K562 (cell line): ENCODE measurements at regions not wholly inside any gene's neighbourhood (a gene's known extent, or its start where the extent isn't known, plus 50 kb on each side); places are given as distances from the start of the nearest gene placed in this dataset.

ENCODE experiments used
- ATAC-seq: fragments of 200-7000 bp; cut with Tn5 transposase; 3 replicates; pipeline ENCODE4 v1.9.1; 2020; ENCODE audit warnings: moderate library complexity
- BruUV-seq: library from RNA; stranded (reverse); fragments of 400-500 nt; replicated peaks from 2 replicates; lab custom pipeline; 2021; lab: Mats Ljungman, UMichigan
- CTCF ChIA-PET: fragments of 300-600 bp; formaldehyde crosslinking; extraction: SDS; loops from one replicate; lab custom pipeline; 2021; ENCODE audit warnings: low intra/inter-chr PET ratio; lab: Yijun Ruan, JAX
- POLR2A ChIA-PET: fragments of 300-600, 350-650 bp; sonication (Branson Sonifier 250); formaldehyde crosslinking; extraction: SDS; loops from one replicate; lab custom pipeline; 2021; ENCODE audit warnings: antibody characterized with exemption, inconsistent platforms; lab: Yijun Ruan, JAX
- DNase-seq, 4 experiments: peaks; one replicate each; pipeline versions ENCODE4 v3.0.0 to v3.0.0-alpha.2; 2011 to 2018; ENCODE audit warnings: low spot score in 3 of 4, mixed read lengths in 3 of 4; ENCODE audit errors: extremely low read depth in 1 of 4
- FAIRE-seq: peaks from 2 replicates; lab custom pipeline; 2011; peaks lifted over from hg19 to GRCh38; lab: Jason Lieb, UNC
- H2AFZ ChIP-seq: 2 replicates; pipeline ENCODE4 v1.6.0; 2011; ENCODE audit warnings: low read depth, low read length, control low read depth, inconsistent platforms
- H3K27ac ChIP-seq: fragments of 200-600 bp; 3 replicates; pipeline ENCODE4 v1.8.0; 2011; ENCODE audit warnings: low read depth, mild to moderate bottlenecking, control low read depth, inconsistent platforms, low read length, moderate library complexity, mixed read lengths; ENCODE audit errors: extremely low read depth
- H3K27me3 ChIP-seq, 2 experiments: fragments of 300-600 bp in 1 of 2; 2 replicates in 1 of 2; 3 replicates in 1 of 2; pipeline versions ENCODE4 v1.6.0 to v1.8.0; 2011; ENCODE audit warnings: inconsistent platforms in 2 of 2, low read length in 2 of 2, mild to moderate bottlenecking in 1 of 2, mixed read lengths in 1 of 2, moderate library complexity in 1 of 2; ENCODE audit not compliant: control insufficient read depth in 2 of 2, insufficient read depth in 2 of 2
- H3K36me3 ChIP-seq: fragments of 300-600 bp; 3 replicates; pipeline ENCODE4 v1.8.0; 2011; ENCODE audit warnings: mild to moderate bottlenecking, low read length, inconsistent platforms; ENCODE audit not compliant: control insufficient read depth, insufficient read depth
- H3K4me1 ChIP-seq, 2 experiments: fragments of 200-600 bp in 1 of 2; replicated peaks in 1 of 2; 2 replicates in 1 of 2; 3 replicates in 1 of 2; pipeline versions ENCODE4 v1.5.1 to v1.8.0; 2011; ENCODE audit warnings: inconsistent platforms in 2 of 2, low read length in 2 of 2, mild to moderate bottlenecking in 1 of 2, mixed read lengths in 1 of 2, moderate library complexity in 1 of 2; ENCODE audit not compliant: control insufficient read depth in 2 of 2, insufficient read depth in 2 of 2
- H3K4me2 ChIP-seq: 2 replicates; pipeline ENCODE4 v1.6.1; 2011; ENCODE audit warnings: low read length, control low read depth, inconsistent platforms, mixed read lengths; ENCODE audit not compliant: insufficient read depth
- H3K4me3 ChIP-seq: fragments of 200-600 bp; sonication (generic), shearing (Covaris generic); 2 replicates; pipeline ENCODE4 v1.5.1; 2016; ENCODE audit warnings: control low read depth, inconsistent platforms
- H3K79me2 ChIP-seq: fragments of 200-600 bp; 3 replicates; pipeline ENCODE4 v1.8.0; 2011; ENCODE audit warnings: low read length, inconsistent platforms; ENCODE audit not compliant: control insufficient read depth, insufficient read depth
- H3K9ac ChIP-seq, 2 experiments: 2 replicates each; pipeline versions ENCODE4 v1.6.0 to v1.6.1; 2011; ENCODE audit warnings: low read depth in 2 of 2, low read length in 2 of 2, control low read depth in 1 of 2, inconsistent platforms in 1 of 2, mild to moderate bottlenecking in 1 of 2, mixed read lengths in 1 of 2; ENCODE audit not compliant: insufficient read depth in 1 of 2
- H3K9me1 ChIP-seq: one replicate; pipeline ENCODE4 v1.6.0; 2011; ENCODE audit warnings: inconsistent platforms, mild to moderate bottlenecking, low read length, moderate library complexity; ENCODE audit not compliant: control insufficient read depth, insufficient read depth
- H3K9me3 ChIP-seq: replicated peaks from 2 replicates; pipeline ENCODE4 v1.5.1; 2011; ENCODE audit warnings: low read depth, low read length, inconsistent platforms; ENCODE audit not compliant: control insufficient read depth, insufficient read depth
- H4K20me1 ChIP-seq: replicated peaks from 2 replicates; pipeline ENCODE4 v1.6.1; 2011; ENCODE audit warnings: low read length, inconsistent platforms, mixed read lengths; ENCODE audit not compliant: control insufficient read depth, insufficient read depth
- GATA2 ChIP-seq: sonication (generic); formaldehyde crosslinking; IDR thresholded peaks from 2 replicates; pipeline ENCODE4 v1.4.0; 2020; ENCODE audit warnings: mild to moderate bottlenecking, missing genetic modification reagents
- GTF2F1 ChIP-seq: IDR thresholded peaks from 2 replicates; pipeline ENCODE4 v1.6.1; 2011; ENCODE audit warnings: low read depth, low read length, improper control_type of control experiment
- HDAC3 ChIP-seq: fragments of 450-650 bp; IDR thresholded peaks from 2 replicates; pipeline ENCODE4 v1.6.1; 2018; ENCODE audit warnings: borderline replicate concordance, mild to moderate bottlenecking, moderate library complexity; ENCODE audit not compliant: partially characterized antibody
- NR3C1 ChIP-seq: sonication (generic); formaldehyde crosslinking; IDR thresholded peaks from 2 replicates; pipeline ENCODE4 v1.8.1; 2022; ENCODE audit warnings: missing genetic modification reagents
- POU5F1 ChIP-seq: fragments of 150-350 bp; IDR thresholded peaks from 2 replicates; pipeline ENCODE4 v1.6.1; 2014; ENCODE audit warnings: borderline replicate concordance, low read length, low read depth, mild to moderate bottlenecking; ENCODE audit not compliant: partially characterized antibody
- SIX5 ChIP-seq, 2 experiments: IDR thresholded peaks; 2 replicates each; pipeline ENCODE4 v1.6.1; 2011; ENCODE audit warnings: low read length in 2 of 2, borderline replicate concordance in 1 of 2, low read depth in 1 of 2, mild to moderate bottlenecking in 1 of 2, moderate library complexity in 1 of 2; ENCODE audit not compliant: insufficient read depth in 1 of 2
- SNRNP70 ChIP-seq: fragments of 200-400 bp; formaldehyde crosslinking; optimal IDR thresholded peaks from 2 replicates; pipeline ENCODE3; 2017; ENCODE audit warnings: low read depth, low read length
- STAG1 ChIP-seq: sonication (generic); formaldehyde crosslinking; IDR thresholded peaks from 2 replicates; pipeline ENCODE4 v1.5.0; 2020; ENCODE audit warnings: missing genetic modification reagents, borderline replicate concordance
- WGBS: fragments of 100-300 bp; shearing (Covaris generic); methylation state at CpG from one replicate; pipeline ENCODE4 v1.1.6; 2016; ENCODE audit warnings: low coverage, mixed read lengths; ENCODE audit not compliant: insufficient coverage; ENCODE audit errors: missing lambda C conversion rate; 5-methylcytosine and 5-hydroxymethylcytosine counted together
- in situ Hi-C: fragments of 300-500 bp; cut with MboI; formaldehyde crosslinking; loops from 4 replicates; pipeline ENCODE4 v1.15.0; 2018; ENCODE audit warnings: inconsistent platforms, mixed read lengths
- intact Hi-C: fragments of 100-400 bp; cut with micrococcal nuclease; formaldehyde crosslinking; loops from 2 replicates; pipeline ENCODE4 v1.14.2; 2022
- TF ChIP-seq, protein P1 (sequence below), 3 experiments: IDR thresholded peaks in 2 of 3; conservative IDR thresholded peaks in 1 of 3; 2 replicates each; pipeline ENCODE4 v1.5.1; 2011 to 2012; ENCODE audit warnings: low read length in 3 of 3, mild to moderate bottlenecking in 3 of 3, control low read depth in 2 of 3, improper control_type of control experiment in 1 of 3, inconsistent platforms in 1 of 3, low read depth in 1 of 3, mixed read lengths in 1 of 3, moderate library complexity in 1 of 3; ENCODE audit not compliant: insufficient read depth in 2 of 3
- TF ChIP-seq, protein P2 (sequence below): sonication (generic); formaldehyde crosslinking; IDR thresholded peaks from 2 replicates; pipeline ENCODE4 v1.8.0; 2022; ENCODE audit warnings: missing genetic modification reagents, mild to moderate bottlenecking, moderate library complexity, borderline replicate concordance
- TF ChIP-seq, protein P3 (sequence below): fragments of 450-650 bp; IDR thresholded peaks from 2 replicates; pipeline ENCODE4 v1.6.1; 2017; ENCODE audit warnings: antibody characterized with exemption
- TF ChIP-seq, protein P4 (sequence below): fragments of 150-350 bp; conservative IDR thresholded peaks from 2 replicates; pipeline ENCODE4 v1.6.1; 2014; ENCODE audit warnings: low read length

DNA sequence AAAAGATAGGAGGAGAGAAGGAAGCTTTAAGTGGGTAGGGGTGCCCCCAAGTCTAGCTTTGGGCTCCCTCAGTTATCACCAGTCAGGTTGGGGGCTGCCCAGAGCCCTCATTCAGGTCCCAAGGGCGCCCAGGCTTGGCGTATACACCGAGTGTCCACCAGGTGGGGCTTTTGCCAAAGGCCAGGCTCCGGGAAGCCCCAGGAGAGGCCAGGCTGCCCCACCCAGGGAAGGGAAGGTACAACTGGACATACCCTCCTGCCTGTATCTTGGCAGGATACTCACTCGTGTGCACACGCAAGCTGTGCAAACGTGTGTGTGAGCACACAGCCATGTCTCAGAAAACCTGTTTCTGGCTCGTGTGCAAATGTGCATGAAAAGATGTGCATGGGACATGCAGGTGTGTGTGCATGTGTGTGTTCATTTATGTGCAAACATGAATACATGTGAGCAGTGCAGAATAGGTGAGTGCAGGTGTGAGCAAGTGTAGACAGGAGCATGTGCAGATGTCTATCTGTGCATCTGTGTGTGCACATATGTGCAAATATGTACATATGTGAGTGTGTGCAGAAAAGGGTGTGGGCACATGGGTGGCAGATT lies 103.9 kb upstream of the MYL2 start (continued):
- TF ChIP-seq, protein P1, sequence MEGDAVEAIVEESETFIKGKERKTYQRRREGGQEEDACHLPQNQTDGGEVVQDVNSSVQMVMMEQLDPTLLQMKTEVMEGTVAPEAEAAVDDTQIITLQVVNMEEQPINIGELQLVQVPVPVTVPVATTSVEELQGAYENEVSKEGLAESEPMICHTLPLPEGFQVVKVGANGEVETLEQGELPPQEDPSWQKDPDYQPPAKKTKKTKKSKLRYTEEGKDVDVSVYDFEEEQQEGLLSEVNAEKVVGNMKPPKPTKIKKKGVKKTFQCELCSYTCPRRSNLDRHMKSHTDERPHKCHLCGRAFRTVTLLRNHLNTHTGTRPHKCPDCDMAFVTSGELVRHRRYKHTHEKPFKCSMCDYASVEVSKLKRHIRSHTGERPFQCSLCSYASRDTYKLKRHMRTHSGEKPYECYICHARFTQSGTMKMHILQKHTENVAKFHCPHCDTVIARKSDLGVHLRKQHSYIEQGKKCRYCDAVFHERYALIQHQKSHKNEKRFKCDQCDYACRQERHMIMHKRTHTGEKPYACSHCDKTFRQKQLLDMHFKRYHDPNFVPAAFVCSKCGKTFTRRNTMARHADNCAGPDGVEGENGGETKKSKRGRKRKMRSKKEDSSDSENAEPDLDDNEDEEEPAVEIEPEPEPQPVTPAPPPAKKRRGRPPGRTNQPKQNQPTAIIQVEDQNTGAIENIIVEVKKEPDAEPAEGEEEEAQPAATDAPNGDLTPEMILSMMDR (IDR thresholded peaks at IDR 0.05 in 2 of 3, conservative IDR thresholded peaks at IDR 0.05 in 1 of 3; ENCODE audit: insufficient read depth in 2 of 3, low read depth in 1 of 3, low read length in 3 of 3) = peak; percentile 87 to 96 (median 87)
- peak; percentile 70; the same call in 1 of the 2 replicates for TF ChIP-seq STAG1 (CRISPR knock-in tag)
- TF ChIP-seq, protein P2, sequence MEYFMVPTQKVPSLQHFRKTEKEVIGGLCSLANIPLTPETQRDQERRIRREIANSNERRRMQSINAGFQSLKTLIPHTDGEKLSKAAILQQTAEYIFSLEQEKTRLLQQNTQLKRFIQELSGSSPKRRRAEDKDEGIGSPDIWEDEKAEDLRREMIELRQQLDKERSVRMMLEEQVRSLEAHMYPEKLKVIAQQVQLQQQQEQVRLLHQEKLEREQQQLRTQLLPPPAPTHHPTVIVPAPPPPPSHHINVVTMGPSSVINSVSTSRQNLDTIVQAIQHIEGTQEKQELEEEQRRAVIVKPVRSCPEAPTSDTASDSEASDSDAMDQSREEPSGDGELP (CRISPR knock-in tag) = peak; percentile 21; the same call in 1 of the 2 replicates

DNA sequence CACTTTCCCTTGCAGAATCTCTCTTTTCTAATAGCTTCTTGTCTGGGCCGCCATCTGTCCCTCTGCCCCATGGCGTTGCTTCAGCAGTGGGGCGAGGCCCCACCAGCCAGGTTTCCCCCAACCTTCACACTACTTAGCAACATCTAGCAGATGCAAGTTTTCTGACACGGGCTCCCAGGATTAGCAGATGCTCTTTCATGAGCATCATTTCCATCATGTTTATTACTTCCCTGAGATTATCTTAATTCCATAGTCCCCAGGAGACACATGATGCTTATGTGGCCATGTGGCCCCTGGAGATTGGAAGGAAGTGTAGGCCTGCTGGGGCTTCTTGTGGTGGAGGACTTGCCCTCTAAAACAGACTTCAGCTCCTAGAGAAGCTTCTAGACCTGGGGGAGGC lies 102.0 kb upstream of the MYL2 start:
- Histone ChIP-seq H3K9me1 (no peaks in the 10 kb centered on the region), H3K27ac (no peak overlapping the region), H3K4me2 (no peak overlapping the region), H2AFZ (no peak overlapping the region), H3K79me2 (no peaks in the 10 kb centered on the region), H3K27me3 (peaks cover 0 to 11% of the 10 kb centered on the region in 2 experiments; a peak in 2 of 5 replicates), H4K20me1 (no peaks in the 10 kb centered on the region), H3K4me1 (no peaks in the 10 kb centered on the region), H3K9ac (no peak overlapping the region), H3K4me3 (no peak overlapping the region), H3K9me3 (no peaks in the 10 kb centered on the region), H3K36me3 (no peaks in the 10 kb centered on the region)
- intact Hi-C loops (loop anchor here (5.0 to 10.0 kb wide), 3 partner anchors 85 to 275 kb away; no protein-coding TSS in a partner anchor), in situ Hi-C loops (loop anchor here (5.0 kb wide), 1 partner anchor 280 kb away; no protein-coding TSS in a partner anchor)
- no peak for ATAC-seq
- no TSS peak for BruUV-seq
- ChIA-PET CTCF (no interaction called here), POLR2A (interaction anchor here (0.5 kb wide), 1 partner anchor 473 kb away, joined by 4 read pairs; no protein-coding TSS in a partner anchor)
- FAIRE-seq = no peak
- DNase-seq = no peak
- WGBS = 0% methylated on average over 4 of the region's 4 CpGs
- no peak for TF ChIP-seq HDAC3
- TF ChIP-seq, protein P3, sequence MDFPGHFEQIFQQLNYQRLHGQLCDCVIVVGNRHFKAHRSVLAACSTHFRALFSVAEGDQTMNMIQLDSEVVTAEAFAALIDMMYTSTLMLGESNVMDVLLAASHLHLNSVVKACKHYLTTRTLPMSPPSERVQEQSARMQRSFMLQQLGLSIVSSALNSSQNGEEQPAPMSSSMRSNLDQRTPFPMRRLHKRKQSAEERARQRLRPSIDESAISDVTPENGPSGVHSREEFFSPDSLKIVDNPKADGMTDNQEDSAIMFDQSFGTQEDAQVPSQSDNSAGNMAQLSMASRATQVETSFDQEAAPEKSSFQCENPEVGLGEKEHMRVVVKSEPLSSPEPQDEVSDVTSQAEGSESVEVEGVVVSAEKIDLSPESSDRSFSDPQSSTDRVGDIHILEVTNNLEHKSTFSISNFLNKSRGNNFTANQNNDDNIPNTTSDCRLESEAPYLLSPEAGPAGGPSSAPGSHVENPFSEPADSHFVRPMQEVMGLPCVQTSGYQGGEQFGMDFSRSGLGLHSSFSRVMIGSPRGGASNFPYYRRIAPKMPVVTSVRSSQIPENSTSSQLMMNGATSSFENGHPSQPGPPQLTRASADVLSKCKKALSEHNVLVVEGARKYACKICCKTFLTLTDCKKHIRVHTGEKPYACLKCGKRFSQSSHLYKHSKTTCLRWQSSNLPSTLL = no peak
- TF ChIP-seq GATA2 = no peak
- no peak for TF ChIP-seq NR3C1 (CRISPR knock-in tag)
- no peak for TF ChIP-seq SNRNP70
- TF ChIP-seq POU5F1 = no peak
- TF ChIP-seq SIX5 (IDR thresholded peaks at IDR 0.05; ENCODE audit: borderline replicate concordance in 1 of 2, insufficient read depth in 1 of 2, low read depth in 1 of 2, low read length in 2 of 2) = no peak
- TF ChIP-seq, protein P4, sequence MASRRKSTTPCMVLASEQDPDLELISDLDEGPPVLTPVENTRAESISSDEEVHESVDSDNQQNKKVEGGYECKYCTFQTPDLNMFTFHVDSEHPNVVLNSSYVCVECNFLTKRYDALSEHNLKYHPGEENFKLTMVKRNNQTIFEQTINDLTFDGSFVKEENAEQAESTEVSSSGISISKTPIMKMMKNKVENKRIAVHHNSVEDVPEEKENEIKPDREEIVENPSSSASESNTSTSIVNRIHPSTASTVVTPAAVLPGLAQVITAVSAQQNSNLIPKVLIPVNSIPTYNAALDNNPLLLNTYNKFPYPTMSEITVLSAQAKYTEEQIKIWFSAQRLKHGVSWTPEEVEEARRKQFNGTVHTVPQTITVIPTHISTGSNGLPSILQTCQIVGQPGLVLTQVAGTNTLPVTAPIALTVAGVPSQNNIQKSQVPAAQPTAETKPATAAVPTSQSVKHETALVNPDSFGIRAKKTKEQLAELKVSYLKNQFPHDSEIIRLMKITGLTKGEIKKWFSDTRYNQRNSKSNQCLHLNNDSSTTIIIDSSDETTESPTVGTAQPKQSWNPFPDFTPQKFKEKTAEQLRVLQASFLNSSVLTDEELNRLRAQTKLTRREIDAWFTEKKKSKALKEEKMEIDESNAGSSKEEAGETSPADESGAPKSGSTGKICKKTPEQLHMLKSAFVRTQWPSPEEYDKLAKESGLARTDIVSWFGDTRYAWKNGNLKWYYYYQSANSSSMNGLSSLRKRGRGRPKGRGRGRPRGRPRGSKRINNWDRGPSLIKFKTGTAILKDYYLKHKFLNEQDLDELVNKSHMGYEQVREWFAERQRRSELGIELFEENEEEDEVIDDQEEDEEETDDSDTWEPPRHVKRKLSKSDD = no peak
- no peak for TF ChIP-seq GTF2F1
